Stimulated activated CD4-positive, alpha-beta T cell treated with anti-CD3 and anti-CD28 coated beads, TNF-alpha, amount 100 ng/mL, for 48 hours (primary cell): ENCODE measurements at regions not wholly inside any gene's neighbourhood (a gene's known extent, or its start where the extent isn't known, plus 50 kb on each side); places are given as distances from the start of the nearest gene placed in this dataset.
"Not testable (repeated sequence)": the region's sequence is repeated elsewhere in the genome, so short reads cannot be mapped to it uniquely, and the experiment has no call there.

Experiments used
- DNase-seq, 3 donors: peaks; one replicate each; pipeline ENCODE4 v3.0.0-alpha.2; 2020; ENCODE audit warnings: low read depth in 3 of 3

GRCh38 chrX:138282598-138283150 is 428.8 kb downstream of the FGF13 start:
- not testable (repeated sequence) for DNase-seq

- no peak for DNase-seq
Observed at GRCh38 chrX:138287205-138287877, 424.2 kb downstream of the FGF13 start.

- DNase-seq = no peak
Observed at GRCh38 chrX:138294951-138295350, 416.6 kb downstream of the FGF13 start.

- DNase-seq = no peak
Observed at GRCh38 chrX:138298268-138298667, 413.2 kb downstream of the FGF13 start.

GRCh38 chrX:138345801-138346200 is 365.7 kb downstream of the FGF13 start:
- DNase-seq = no peak

- no peak for DNase-seq
Observed at GRCh38 chrX:138349351-138349750, 362.2 kb downstream of the FGF13 start.

GRCh38 chrX:138378876-138379275 is 332.6 kb downstream of the FGF13 start:
- no peak for DNase-seq

GRCh38 chrX:138408101-138408500 is 303.4 kb downstream of the FGF13 start:
- no peak for DNase-seq

- DNase-seq = no peak
Observed at GRCh38 chrX:138411048-138411447, 300.5 kb downstream of the FGF13 start.
